HG02840 (cell line): ENCODE measurements at regions not wholly inside any gene's neighbourhood (a gene's known extent, or its start where the extent isn't known, plus 50 kb on each side); places are given as distances from the start of the nearest gene placed in this dataset.
"Not testable (repeated sequence)": the region's sequence is repeated elsewhere in the genome, so short reads cannot be mapped to it uniquely, and the experiment has no call there.

Source experiments
- ATAC-seq: cut with Tn5 transposase; IDR thresholded peaks from one replicate; pipeline ENCODE4 v1.9.1; 2021; ENCODE audit warnings: mild to moderate bottlenecking, moderate library complexity, moderate number of reproducible peaks; ENCODE audit not compliant: unreplicated experiment, low FRiP score

GRCh38 chr1:194043984-194044755 lies 857.8 kb upstream of the B3GALT2 start:
- ATAC-seq: no peak

- ATAC-seq: no peak
Observed at GRCh38 chr1:194042736-194043135, 856.3 kb upstream of the B3GALT2 start.

- no peak for ATAC-seq
Observed at GRCh38 chr1:194040496-194040895, 854.1 kb upstream of the B3GALT2 start.

- ATAC-seq: no peak
Observed at GRCh38 chr1:194039578-194039977, 853.2 kb upstream of the B3GALT2 start.

- no peak for ATAC-seq
Observed at GRCh38 chr1:194033646-194034045, 847.2 kb upstream of the B3GALT2 start.

- ATAC-seq: no peak
Observed at GRCh38 chr1:194028002-194028401, 841.6 kb upstream of the B3GALT2 start.

- no peak for ATAC-seq
Observed at GRCh38 chr1:194026422-194026821, 840.0 kb upstream of the B3GALT2 start.

GRCh38 chr1:194024659-194025058 lies 838.2 kb upstream of the B3GALT2 start:
- no peak for ATAC-seq

GRCh38 chr1:194014014-194014413 lies 827.6 kb upstream of the B3GALT2 start:
- no peak for ATAC-seq

GRCh38 chr1:194013561-194013960 lies 827.1 kb upstream of the B3GALT2 start:
- ATAC-seq: no peak

GRCh38 chr1:194004146-194004545 lies 817.7 kb upstream of the B3GALT2 start:
- no peak for ATAC-seq

GRCh38 chr1:194001726-194002350 lies 815.4 kb upstream of the B3GALT2 start:
- ATAC-seq: not testable (repeated sequence)

- no peak for ATAC-seq
Observed at GRCh38 chr1:193988885-193989284, 802.5 kb upstream of the B3GALT2 start.

GRCh38 chr1:193979219-193979618 lies 792.8 kb upstream of the B3GALT2 start:
- ATAC-seq: no peak

GRCh38 chr1:193974286-193974798 lies 787.9 kb upstream of the B3GALT2 start:
- ATAC-seq: no peak

- no peak for ATAC-seq
Observed at GRCh38 chr1:193973428-193973827, 787.0 kb upstream of the B3GALT2 start.

- ATAC-seq: no peak
Observed at GRCh38 chr1:193971595-193971994, 785.2 kb upstream of the B3GALT2 start.

GRCh38 chr1:193960499-193960898 lies 774.1 kb upstream of the B3GALT2 start:
- ATAC-seq: no peak

GRCh38 chr1:193960040-193960439 lies 773.6 kb upstream of the B3GALT2 start:
- ATAC-seq: no peak

- no peak for ATAC-seq
Observed at GRCh38 chr1:193957556-193958095, 771.2 kb upstream of the B3GALT2 start.

GRCh38 chr1:193952778-193953374 lies 766.5 kb upstream of the B3GALT2 start:
- ATAC-seq: no peak
